ENCODE measurements at regions not wholly inside any gene's neighbourhood (a gene's known extent, or its start where the extent isn't known, plus 50 kb on each side); places are given as distances from the start of the nearest gene placed in this dataset.

- DNase-seq (ENCODE audit: low spot score), result no peak
- ATAC-seq, result peak; percentile 35
- intact Hi-C loops (cut with DNase I), result no loop called here
Observed at GRCh38 chr3:150254309-150254708, 153.8 kb upstream of the TSC22D2 start.

DNA sequence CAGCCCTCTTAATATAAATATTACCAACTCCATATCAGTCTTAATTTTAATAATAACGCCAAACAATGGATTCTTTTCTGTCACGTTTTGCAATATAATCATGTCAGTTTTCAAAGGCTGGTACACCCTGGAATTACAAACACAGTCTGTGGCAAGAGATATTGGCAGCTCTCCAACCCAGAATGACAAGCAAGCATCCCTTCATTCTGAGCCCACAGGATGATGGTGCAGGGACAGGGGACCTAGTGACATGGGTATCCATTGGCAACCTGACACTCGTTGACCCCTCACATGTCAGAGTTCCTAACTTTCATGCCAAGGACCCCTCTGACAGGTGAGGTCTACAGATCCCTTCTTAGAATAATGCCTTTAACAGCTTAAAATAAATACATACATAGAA, 154.5 kb upstream of the TSC22D2 start:
- DNase-seq (ENCODE audit: low spot score), result no peak
- ATAC-seq, result no peak
- intact Hi-C loops (cut with DNase I), result no loop called here

DNA sequence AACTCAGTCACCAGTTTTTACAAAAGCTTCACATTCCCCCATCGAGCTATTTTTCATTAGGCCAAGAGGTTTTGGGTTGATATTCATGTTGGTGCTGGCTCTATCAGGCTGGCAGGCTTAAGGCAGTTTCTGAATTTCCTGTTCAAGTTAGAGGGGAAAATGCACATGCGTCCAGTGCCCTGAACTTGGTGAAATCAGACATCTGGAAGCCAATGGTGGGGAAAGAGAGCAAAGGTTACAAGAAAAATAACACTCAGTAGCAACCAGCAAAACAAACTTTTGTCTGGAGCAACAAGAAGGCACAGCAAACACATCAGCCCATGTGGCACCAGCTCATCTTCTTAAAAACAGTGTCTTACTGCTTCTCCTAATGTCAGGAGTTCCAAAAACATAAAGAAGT, 155.6 kb upstream of the TSC22D2 start:
- no peak for DNase-seq (ENCODE audit: low spot score)
- ATAC-seq, result peak; percentile 44
- intact Hi-C loops (cut with DNase I), result no loop called here

- ATAC-seq, result peak; percentile 14
- DNase-seq (ENCODE audit: low spot score), result no peak
- intact Hi-C loops (cut with DNase I), result no loop called here
Observed at GRCh38 chr3:150251187-150252062, 156.7 kb upstream of the TSC22D2 start.

GRCh38 chr3:150249779-150250470, 158.2 kb upstream of the TSC22D2 start:
- intact Hi-C loops (cut with DNase I), result no loop called here
- ATAC-seq (no peak), DNase-seq (ENCODE audit: low spot score) (no peak)

DNA sequence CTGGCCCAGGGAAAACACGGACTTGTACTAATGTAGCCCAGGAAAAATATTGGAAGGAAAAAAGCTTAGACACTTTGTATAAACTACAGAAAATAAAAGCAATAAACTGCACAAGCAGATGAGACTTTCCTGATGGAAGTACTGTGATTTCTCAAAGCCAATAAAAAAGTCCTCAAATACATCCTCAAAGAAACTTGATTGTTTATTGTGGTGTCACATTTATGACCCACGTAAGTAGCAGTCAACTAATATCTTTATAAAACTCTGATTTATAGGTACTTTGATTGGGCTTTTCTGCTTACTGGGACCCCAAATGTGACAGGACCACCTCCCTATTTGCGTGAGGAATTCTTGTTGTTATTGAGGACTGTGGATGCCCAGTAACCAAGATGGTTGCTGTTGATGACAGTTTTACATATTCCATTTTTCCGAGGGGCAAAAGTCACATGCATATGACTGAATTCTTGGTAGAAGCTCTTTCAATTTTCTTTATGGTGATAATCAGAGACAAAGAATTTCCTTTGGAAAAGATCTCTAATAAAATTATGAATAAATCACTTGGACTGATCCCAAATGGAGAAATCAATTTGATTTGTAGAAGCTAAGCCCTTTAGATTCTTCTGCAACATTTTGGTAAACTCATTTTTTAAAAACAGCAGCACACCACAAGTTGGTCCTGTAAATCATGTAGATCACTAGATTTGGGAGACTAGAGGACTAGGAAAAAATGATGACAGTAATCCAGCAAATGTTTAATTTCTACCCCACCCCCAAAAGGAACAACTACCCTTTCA, 159.0 kb upstream of the TSC22D2 start:
- ATAC-seq (no peak), DNase-seq (ENCODE audit: low spot score) (no peak)
- intact Hi-C loops (cut with DNase I), result no loop called here

DNA sequence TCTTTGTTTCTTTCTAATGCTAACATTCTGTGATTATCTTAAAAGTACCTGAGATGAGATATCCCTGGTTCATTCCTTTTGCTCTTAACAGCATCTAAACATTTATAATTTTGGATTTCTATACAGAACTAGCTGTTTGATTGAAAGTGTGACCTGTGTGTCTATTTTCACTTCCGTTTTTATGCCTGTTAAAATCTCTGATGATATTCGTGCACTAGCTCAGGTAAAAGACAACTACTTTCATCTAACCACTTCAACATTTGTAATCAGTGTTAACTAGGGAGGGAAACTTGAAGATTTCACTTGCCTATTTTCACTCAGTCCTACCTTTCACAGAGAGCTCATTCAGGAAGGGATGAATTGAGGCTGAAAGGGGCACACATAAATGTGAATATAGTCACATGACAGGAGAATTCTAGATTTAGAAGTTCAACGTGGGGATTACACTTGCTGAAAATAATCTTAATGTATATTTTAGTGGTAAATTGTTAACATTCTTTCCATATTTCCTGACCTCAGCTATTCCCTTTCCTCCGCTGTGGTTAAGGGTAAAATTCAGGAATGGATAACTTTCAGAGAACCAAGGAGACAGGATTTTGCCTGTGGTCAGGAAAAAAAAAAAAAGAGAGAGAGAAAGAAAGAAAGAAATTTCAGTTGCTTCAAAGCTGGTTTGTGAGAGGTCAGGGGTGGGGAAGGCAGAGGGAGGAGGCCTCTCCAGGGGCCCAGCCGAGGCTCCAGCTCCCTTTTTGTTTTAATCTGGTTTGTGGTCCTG, 159.8 kb upstream of the TSC22D2 start:
- ATAC-seq, result peak; percentile 85
- intact Hi-C loops (cut with DNase I), result no loop called here
- DNase-seq (ENCODE audit: low spot score), result peak; percentile 64

DNA sequence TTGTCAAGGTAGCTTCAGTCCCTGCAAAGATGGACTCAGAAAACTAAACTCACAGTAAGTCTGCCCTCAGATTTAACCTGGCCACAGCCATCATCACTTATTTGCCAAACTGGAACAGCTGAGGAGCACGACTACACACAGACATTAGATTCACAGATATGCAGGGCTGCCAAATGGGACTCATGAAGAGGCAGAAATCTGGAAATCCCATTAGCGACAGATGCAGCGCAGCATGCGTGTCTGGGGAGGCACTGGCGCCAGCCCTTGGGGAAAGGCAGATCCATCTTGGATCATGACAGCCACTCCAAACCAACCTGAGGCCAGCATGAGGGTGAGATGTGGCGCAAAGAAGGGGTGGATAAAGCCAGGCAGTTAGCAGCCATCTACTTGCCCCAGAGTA, 160.7 kb upstream of the TSC22D2 start:
- DNase-seq (ENCODE audit: low spot score), result no peak
- no peak for ATAC-seq
- intact Hi-C loops (cut with DNase I), result no loop called here

DNA sequence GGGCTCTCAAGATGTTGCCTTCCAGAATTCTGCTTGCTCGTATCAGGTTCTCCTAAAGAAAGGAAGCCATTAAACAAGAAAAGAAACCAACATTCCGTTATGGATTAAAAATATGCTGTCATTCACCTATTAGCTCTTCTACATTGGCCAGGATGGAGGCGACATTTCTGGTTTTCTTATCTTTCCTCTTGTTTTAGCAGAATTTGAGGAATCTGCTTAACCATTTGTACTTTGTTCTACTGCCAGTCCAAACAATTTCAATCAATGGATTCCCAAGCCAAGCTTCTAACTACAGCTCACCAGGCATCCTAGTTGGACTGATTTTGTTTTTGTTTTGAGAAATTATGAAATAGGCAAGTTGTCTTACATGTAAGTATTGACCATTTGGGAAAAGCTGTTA, 164.6 kb upstream of the TSC22D2 start:
- intact Hi-C loops (cut with DNase I), result no loop called here
- ATAC-seq (no peak), DNase-seq (ENCODE audit: low spot score) (no peak)

DNA sequence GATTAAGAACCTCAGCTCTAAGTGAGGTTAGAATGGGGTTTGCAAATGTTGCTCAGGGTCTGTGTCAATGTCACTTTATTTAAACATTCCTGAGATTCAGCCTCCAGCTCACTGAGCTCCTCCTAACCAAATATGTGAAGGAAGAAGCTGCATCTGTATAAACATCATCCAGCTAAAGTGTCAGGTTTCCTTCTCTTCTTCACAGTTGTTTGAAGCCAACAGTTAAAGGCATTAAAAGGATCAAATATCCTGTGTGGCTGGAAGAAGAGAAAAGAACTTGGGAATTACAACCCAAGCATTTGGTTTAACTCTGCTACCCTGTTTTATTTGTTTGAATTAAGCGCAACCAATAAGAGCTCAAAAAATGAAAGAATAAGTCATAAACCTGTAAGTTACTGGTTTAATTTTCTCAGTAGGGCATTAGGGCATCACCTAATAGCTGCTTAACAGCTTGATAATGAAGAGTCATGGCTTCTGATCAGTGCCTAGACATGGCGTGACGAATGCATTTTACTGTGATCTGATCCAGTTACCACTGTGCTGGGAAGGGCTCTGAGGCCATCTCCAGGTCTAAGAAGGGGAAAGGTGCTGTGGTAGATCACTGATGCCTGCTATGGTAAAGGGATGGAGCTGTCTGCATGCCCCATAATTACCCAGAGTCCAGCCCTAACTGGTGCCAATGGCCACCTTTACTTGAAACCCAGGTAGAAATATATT, 165.7 kb upstream of the TSC22D2 start:
- no peak for ATAC-seq
- DNase-seq (ENCODE audit: low spot score), result no peak
- intact Hi-C loops (cut with DNase I), result no loop called here

DNA sequence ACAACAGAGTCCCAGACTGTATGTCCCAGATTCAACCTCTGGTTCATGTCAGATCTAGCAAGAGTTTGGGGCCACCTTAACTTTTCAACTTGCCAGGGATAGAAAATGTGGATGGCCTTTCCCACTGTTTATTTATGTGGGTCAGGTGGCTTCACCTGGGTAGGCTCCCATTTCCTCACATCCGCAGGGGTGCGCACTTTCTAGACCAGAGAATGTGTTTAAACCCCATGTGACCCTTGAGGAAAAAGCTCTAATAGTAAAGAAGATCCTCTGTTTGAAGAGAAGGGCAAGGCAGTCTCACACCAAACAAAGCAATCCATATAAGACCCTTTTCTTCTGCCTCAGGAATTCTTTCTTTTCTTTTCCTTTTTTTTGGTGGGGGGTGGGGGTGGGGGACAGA, 167.2 kb upstream of the TSC22D2 start:
- DNase-seq (ENCODE audit: low spot score), result no peak
- ATAC-seq, result no peak
- intact Hi-C loops (cut with DNase I), result no loop called here

- ATAC-seq, result no peak
- no peak for DNase-seq (ENCODE audit: low spot score)
- intact Hi-C loops (cut with DNase I), result loop anchor here (10.0 kb wide), 1 partner anchor 265 kb away; no protein-coding TSS in a partner anchor
Observed at GRCh38 chr3:150239766-150240165, 168.3 kb upstream of the TSC22D2 start.

GRCh38 chr3:150238995-150239619, 169.0 kb upstream of the TSC22D2 start:
- ATAC-seq (no peak), DNase-seq (ENCODE audit: low spot score) (no peak)
- intact Hi-C loops (cut with DNase I), result loop anchor here (10.0 kb wide), 1 partner anchor 266 kb away; no protein-coding TSS in a partner anchor

- ATAC-seq (peak; percentile 16), DNase-seq (ENCODE audit: low spot score) (no peak)
- intact Hi-C loops (cut with DNase I), result loop anchor here (10.0 kb wide), 1 partner anchor 267 kb away; no protein-coding TSS in a partner anchor
Observed at GRCh38 chr3:150238048-150238802, 169.9 kb upstream of the TSC22D2 start.

- ATAC-seq (no peak), DNase-seq (ENCODE audit: low spot score) (no peak)
- intact Hi-C loops (cut with DNase I), result loop anchor here (10.0 kb wide), 1 partner anchor 267 kb away; no protein-coding TSS in a partner anchor
Observed at GRCh38 chr3:150237490-150237889, 170.6 kb upstream of the TSC22D2 start.

- DNase-seq (ENCODE audit: low spot score), result no peak
- intact Hi-C loops (cut with DNase I), result loop anchor here (10.0 kb wide), 1 partner anchor 268 kb away; no protein-coding TSS in a partner anchor
- no peak for ATAC-seq
Observed at GRCh38 chr3:150236316-150237082, 171.6 kb upstream of the TSC22D2 start.

All from sciatic nerve (tissue), 2 donors.